Caco-2 (cell line): ENCODE measurements at regions not wholly inside any gene's neighbourhood (a gene's known extent, or its start where the extent isn't known, plus 50 kb on each side); places are given as distances from the start of the nearest gene placed in this dataset.

Source experiments
- BruUV-seq: library from RNA; stranded (reverse); fragments of 400-500 nt; replicated peaks from 2 replicates; lab custom pipeline; 2021; lab: Mats Ljungman, UMichigan
- CTCF ChIA-PET: fragments of 300-600 bp; sonication (Branson Sonifier 250); formaldehyde crosslinking; loops from one replicate; lab custom pipeline; 2022; ENCODE audit warnings: antibody characterized with exemption; lab: Charles Lee
- POLR2A ChIA-PET: fragments of 300-600 bp; sonication (Branson Sonifier 250); formaldehyde crosslinking; loops from one replicate; lab custom pipeline; 2022; ENCODE audit warnings: antibody characterized with exemption; lab: Charles Lee
- DNase-seq, 2 experiments: peaks; one replicate each; pipeline versions ENCODE4 v3.0.0 to v3.0.0-alpha.2; 2020 to 2022
- H3K27me3 ChIP-seq: replicated peaks from 2 replicates; pipeline ENCODE4 v1.6.0; 2011; ENCODE audit warnings: low read length; ENCODE audit not compliant: control insufficient read depth, insufficient read depth
- H3K36me3 ChIP-seq: 2 replicates; pipeline ENCODE4 v1.5.1; 2011; ENCODE audit warnings: low read length; ENCODE audit not compliant: control insufficient read depth, insufficient read depth
- H3K4me1 ChIP-seq: fragments of 250-450 bp; sonication (Bioruptor Pico); 2 replicates; pipeline ENCODE4 v1.5.1; 2020; ENCODE audit warnings: mild to moderate bottlenecking
- H3K4me3 ChIP-seq: 2 replicates; pipeline ENCODE4 v1.5.1; 2011; ENCODE audit warnings: low read depth, mild to moderate bottlenecking, control low read depth, low read length
- H3K9me3 ChIP-seq: fragments of 250-450 bp; sonication (Bioruptor Pico); 2 replicates; pipeline ENCODE4 v1.5.1; 2020; ENCODE audit warnings: mild to moderate bottlenecking, moderate library complexity
- H3K27ac Mint-ChIP-seq: one replicate; pipeline ENCODE4 v1.8.0; 2022; ENCODE audit warnings: mixed read lengths; ENCODE audit not compliant: unreplicated experiment
- H3K27me3 Mint-ChIP-seq: one replicate; pipeline ENCODE4 v1.8.0; 2022; ENCODE audit warnings: mixed read lengths; ENCODE audit not compliant: insufficient read depth, unreplicated experiment
- H3K36me3 Mint-ChIP-seq: one replicate; pipeline ENCODE4 v1.8.0; 2022; ENCODE audit warnings: mild to moderate bottlenecking, mixed read lengths; ENCODE audit not compliant: insufficient read depth, unreplicated experiment
- H3K4me1 Mint-ChIP-seq: one replicate; pipeline ENCODE4 v1.8.0; 2022; ENCODE audit warnings: low read depth, mixed read lengths; ENCODE audit not compliant: unreplicated experiment
- H3K4me3 Mint-ChIP-seq: one replicate; pipeline ENCODE4 v1.8.0; 2022; ENCODE audit warnings: mild to moderate bottlenecking, moderate library complexity, mixed read lengths; ENCODE audit not compliant: unreplicated experiment
- H3K9me3 Mint-ChIP-seq: one replicate; pipeline ENCODE4 v1.8.0; 2022; ENCODE audit warnings: mixed read lengths; ENCODE audit not compliant: unreplicated experiment
- CTCF ChIP-seq, 2 experiments: fragments of 200-600 bp in 1 of 2; IDR thresholded peaks; 1 replicate in 1 of 2; 2 replicates in 1 of 2; pipeline versions ENCODE4 v1.5.1 to v1.8.0; 2011 to 2022; ENCODE audit warnings: antibody characterized with exemption in 1 of 2, control low read depth in 1 of 2, inconsistent platforms in 1 of 2, low read depth in 1 of 2, low read length in 1 of 2, mild to moderate bottlenecking in 1 of 2, moderate library complexity in 1 of 2; ENCODE audit not compliant: insufficient read depth in 1 of 2, severe bottlenecking in 1 of 2, unreplicated experiment in 1 of 2
- intact Hi-C: fragments of 100-400 bp; cut with micrococcal nuclease; formaldehyde crosslinking; loops from one replicate; pipeline ENCODE4 v1.10.0; 2022; ENCODE audit not compliant: unreplicated experiment

DNA sequence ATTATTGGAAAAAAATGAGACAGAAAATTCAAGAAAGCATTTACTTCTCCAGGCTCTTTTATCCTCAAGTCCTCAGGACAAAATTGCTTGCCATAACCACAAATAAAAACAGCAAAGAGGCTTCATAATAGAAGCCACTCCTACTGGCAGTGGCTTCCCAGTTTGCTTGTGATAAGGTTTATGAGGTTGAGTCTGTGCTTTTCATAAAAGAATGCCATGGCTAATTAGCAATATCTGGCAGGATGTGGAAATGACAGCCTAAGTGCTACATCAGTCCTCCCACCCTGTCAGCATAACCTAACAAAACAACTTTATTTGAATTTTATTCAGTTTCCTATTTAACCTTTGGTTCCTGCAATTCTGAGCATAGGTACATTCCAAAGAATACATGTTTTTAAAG lies 80.9 kb upstream of the HTR1E start:
- H3K36me3 Mint-ChIP-seq = no peaks in the 10 kb centered on the region
- H3K36me3 ChIP-seq = no peaks in the 10 kb centered on the region
- H3K27me3 Mint-ChIP-seq = no peaks in the 10 kb centered on the region
- ChIA-PET CTCF (no interaction called here), POLR2A (no interaction called here)
- no peak for DNase-seq
- no peaks in the 10 kb centered on the region for H3K9me3 ChIP-seq
- intact Hi-C loops = loop anchor here (2.0 to 10.0 kb wide), 4 partner anchors 72 to 482 kb away; no protein-coding TSS in a partner anchor
- H3K4me3 ChIP-seq = no peak overlapping the region
- H3K27ac Mint-ChIP-seq = no peak overlapping the region
- no peaks in the 10 kb centered on the region for H3K4me1 ChIP-seq
- no peaks in the 10 kb centered on the region for H3K9me3 Mint-ChIP-seq
- H3K27me3 ChIP-seq = no peaks in the 10 kb centered on the region
- no peak for TF ChIP-seq CTCF (IDR thresholded peaks at IDR 0.05; ENCODE audit: insufficient read depth in 1 of 2, low read depth in 1 of 2, low read length in 1 of 2, severe bottlenecking in 1 of 2, unreplicated experiment in 1 of 2)
- H3K4me1 Mint-ChIP-seq = no peaks in the 10 kb centered on the region
- no TSS peak for BruUV-seq
- no peak overlapping the region for H3K4me3 Mint-ChIP-seq

- Histone ChIP-seq H3K9me3 (peaks cover 5% of the 10 kb centered on the region; the same call in 1 of the 2 replicates), H3K4me1 (no peaks in the 10 kb centered on the region), H3K4me3 (no peak overlapping the region), H3K27me3 (no peaks in the 10 kb centered on the region), H3K36me3 (no peaks in the 10 kb centered on the region)
- Mint-ChIP-seq H3K27me3 (no peaks in the 10 kb centered on the region), H3K4me1 (no peaks in the 10 kb centered on the region), H3K27ac (no peak overlapping the region), H3K36me3 (no peaks in the 10 kb centered on the region), H3K9me3 (peaks cover 11% of the 10 kb centered on the region), H3K4me3 (no peak overlapping the region)
- TF ChIP-seq CTCF (IDR thresholded peaks at IDR 0.05; ENCODE audit: insufficient read depth in 1 of 2, low read depth in 1 of 2, low read length in 1 of 2, severe bottlenecking in 1 of 2, unreplicated experiment in 1 of 2) = no peak
- CTCF ChIA-PET = no interaction called here
- POLR2A ChIA-PET = no interaction called here
- no TSS peak for BruUV-seq
- no peak for DNase-seq
- intact Hi-C loops = no loop called here
Measured at GRCh38 chr6:86848986-86849385, 88.3 kb upstream of the HTR1E start.

DNA sequence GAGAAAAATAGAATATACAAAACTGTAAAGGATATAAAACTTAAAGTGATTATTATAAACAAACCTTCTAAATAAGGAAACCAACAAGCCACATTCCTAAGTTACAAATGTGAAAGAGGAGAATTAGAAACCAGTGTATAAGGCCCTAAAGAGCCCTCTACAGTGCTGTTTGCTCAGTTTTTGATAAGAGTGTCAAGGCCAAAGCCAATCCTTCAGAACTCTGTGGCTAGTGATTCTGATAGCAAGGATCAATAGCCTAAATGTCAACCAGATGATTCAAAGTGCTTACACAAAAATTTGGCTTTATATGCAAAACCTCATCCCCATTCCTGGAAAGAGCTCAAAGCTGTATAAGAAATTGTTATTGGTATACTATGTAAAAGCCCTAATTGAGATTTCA lies 104.6 kb upstream of the HTR1E start:
- TF ChIP-seq CTCF (IDR thresholded peaks at IDR 0.05; ENCODE audit: insufficient read depth in 1 of 2, low read depth in 1 of 2, low read length in 1 of 2, severe bottlenecking in 1 of 2, unreplicated experiment in 1 of 2) = no peak
- POLR2A ChIA-PET = no interaction called here

More for the DNA sequence above, 104.6 kb upstream of the HTR1E start:
- no peaks in the 10 kb centered on the region for H3K4me1 ChIP-seq
- Mint-ChIP-seq H3K4me3 (no peak overlapping the region), H3K4me1 (no peaks in the 10 kb centered on the region), H3K27me3 (no peaks in the 10 kb centered on the region), H3K36me3 (no peaks in the 10 kb centered on the region), H3K9me3 (no peaks in the 10 kb centered on the region), H3K27ac (no peak overlapping the region)
- no peaks in the 10 kb centered on the region for H3K27me3 ChIP-seq
- DNase-seq = no peak
- H3K4me3 ChIP-seq = no peak overlapping the region
- no TSS peak for BruUV-seq
- H3K36me3 ChIP-seq = no peaks in the 10 kb centered on the region
- no peaks in the 10 kb centered on the region for H3K9me3 ChIP-seq
- CTCF ChIA-PET = no interaction called here
- intact Hi-C loops = no loop called here
